RWPE2 (cell line): ENCODE measurements at regions not wholly inside any gene's neighbourhood (a gene's known extent, or its start where the extent isn't known, plus 50 kb on each side); places are given as distances from the start of the nearest gene placed in this dataset.

Experiments used
- ATAC-seq: fragments of 200-7000 bp; cut with Tn5 transposase; 3 replicates; pipeline ENCODE4 v1.9.1; 2021; ENCODE audit warnings: low read depth
- DNase-seq: peaks from one replicate; pipeline ENCODE4 v3.0.0-alpha.2; 2020; ENCODE audit warnings: low spot score
- H3K27ac ChIP-seq: fragments of 450-650 bp; 2 replicates; pipeline ENCODE4 v1.5.1; 2017; ENCODE audit warnings: mild to moderate bottlenecking; ENCODE audit not compliant: poor library complexity, severe bottlenecking
- H3K27me3 ChIP-seq: fragments of 250-450 bp; sonication (Bioruptor Pico); 2 replicates; pipeline ENCODE4 v1.5.1; 2021; ENCODE audit warnings: mild to moderate bottlenecking, moderate library complexity; ENCODE audit not compliant: insufficient read depth, poor library complexity, severe bottlenecking
- H3K36me3 ChIP-seq: fragments of 250-450 bp; sonication (Bioruptor Pico); 2 replicates; pipeline ENCODE4 v1.5.1; 2020; ENCODE audit warnings: low read depth, mild to moderate bottlenecking, moderate library complexity
- H3K4me1 ChIP-seq: fragments of 250-450 bp; sonication (Bioruptor Pico); 2 replicates; pipeline ENCODE4 v1.5.1; 2021; ENCODE audit warnings: mild to moderate bottlenecking, moderate library complexity; ENCODE audit not compliant: insufficient read depth, poor library complexity, severe bottlenecking
- H3K4me3 ChIP-seq: fragments of 250-450 bp; sonication (Bioruptor Pico); 2 replicates; pipeline ENCODE4 v1.5.1; 2021; ENCODE audit warnings: mild to moderate bottlenecking, moderate library complexity; ENCODE audit not compliant: severe bottlenecking
- H3K9me3 ChIP-seq: fragments of 250-450 bp; sonication (Bioruptor Pico); 2 replicates; pipeline ENCODE4 v1.5.1; 2021; ENCODE audit warnings: mild to moderate bottlenecking, moderate library complexity; ENCODE audit not compliant: severe bottlenecking
- TF ChIP-seq, protein P1 (sequence below): fragments of 450-650 bp; IDR thresholded peaks from one replicate; pipeline ENCODE4 v1.5.1; 2017; ENCODE audit warnings: mild to moderate bottlenecking, moderate library complexity; ENCODE audit not compliant: poor library complexity, severe bottlenecking

DNA sequence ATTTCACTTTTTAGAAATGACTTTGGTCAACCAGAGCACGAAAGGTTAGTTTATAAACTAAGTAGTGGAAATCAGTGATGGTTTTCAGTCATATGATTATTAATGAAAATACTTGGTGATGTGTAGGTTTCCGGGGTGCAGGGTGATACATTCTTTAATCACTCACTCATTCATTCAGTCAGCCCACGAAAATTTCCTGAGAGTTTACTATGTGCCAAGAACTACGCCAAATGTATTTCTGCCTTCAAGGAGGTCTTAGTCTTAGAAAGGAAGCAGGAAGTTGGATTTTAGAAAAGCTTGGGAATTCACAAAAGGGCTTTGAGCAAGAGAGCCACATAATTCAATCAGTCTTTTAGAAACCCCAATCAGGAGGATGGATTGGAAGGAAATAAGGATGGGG is 543.6 kb downstream of the PLCL1 start:
- Histone ChIP-seq H3K4me1 (no peaks in the 10 kb centered on the region), H3K9me3 (no peaks in the 10 kb centered on the region), H3K27me3 (no peaks in the 10 kb centered on the region), H3K27ac (no peak overlapping the region), H3K36me3 (no peaks in the 10 kb centered on the region), H3K4me3 (no peak overlapping the region)
- DNase-seq (no peak), ATAC-seq (no peak)
- TF ChIP-seq, protein P1, sequence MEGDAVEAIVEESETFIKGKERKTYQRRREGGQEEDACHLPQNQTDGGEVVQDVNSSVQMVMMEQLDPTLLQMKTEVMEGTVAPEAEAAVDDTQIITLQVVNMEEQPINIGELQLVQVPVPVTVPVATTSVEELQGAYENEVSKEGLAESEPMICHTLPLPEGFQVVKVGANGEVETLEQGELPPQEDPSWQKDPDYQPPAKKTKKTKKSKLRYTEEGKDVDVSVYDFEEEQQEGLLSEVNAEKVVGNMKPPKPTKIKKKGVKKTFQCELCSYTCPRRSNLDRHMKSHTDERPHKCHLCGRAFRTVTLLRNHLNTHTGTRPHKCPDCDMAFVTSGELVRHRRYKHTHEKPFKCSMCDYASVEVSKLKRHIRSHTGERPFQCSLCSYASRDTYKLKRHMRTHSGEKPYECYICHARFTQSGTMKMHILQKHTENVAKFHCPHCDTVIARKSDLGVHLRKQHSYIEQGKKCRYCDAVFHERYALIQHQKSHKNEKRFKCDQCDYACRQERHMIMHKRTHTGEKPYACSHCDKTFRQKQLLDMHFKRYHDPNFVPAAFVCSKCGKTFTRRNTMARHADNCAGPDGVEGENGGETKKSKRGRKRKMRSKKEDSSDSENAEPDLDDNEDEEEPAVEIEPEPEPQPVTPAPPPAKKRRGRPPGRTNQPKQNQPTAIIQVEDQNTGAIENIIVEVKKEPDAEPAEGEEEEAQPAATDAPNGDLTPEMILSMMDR = no peak

DNA sequence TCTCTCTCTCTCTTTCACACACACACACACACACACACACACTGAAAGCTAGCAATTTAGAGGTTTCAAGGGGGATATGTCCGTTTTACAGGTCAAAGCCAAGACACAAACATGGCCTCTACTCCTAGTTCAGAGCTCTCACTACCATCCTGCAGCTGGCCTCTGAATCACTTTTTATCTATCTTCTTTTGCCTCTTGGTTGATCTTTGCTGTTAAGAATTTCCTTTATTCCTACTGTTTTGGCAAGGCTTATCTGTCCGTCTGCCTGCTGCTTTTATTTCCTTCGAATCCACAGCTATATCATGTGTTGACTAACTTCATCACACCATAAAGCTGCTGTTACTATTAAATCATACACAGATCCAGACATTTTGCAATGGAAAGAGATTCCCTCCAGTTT is 543.0 kb downstream of the PLCL1 start:
- Histone ChIP-seq H3K27me3 (no peaks in the 10 kb centered on the region), H3K27ac (no peak overlapping the region), H3K4me3 (no peak overlapping the region), H3K9me3 (no peaks in the 10 kb centered on the region), H3K4me1 (no peaks in the 10 kb centered on the region), H3K36me3 (no peaks in the 10 kb centered on the region)
- DNase-seq = no peak
- TF ChIP-seq, protein P1 = no peak
- ATAC-seq = no peak

DNA sequence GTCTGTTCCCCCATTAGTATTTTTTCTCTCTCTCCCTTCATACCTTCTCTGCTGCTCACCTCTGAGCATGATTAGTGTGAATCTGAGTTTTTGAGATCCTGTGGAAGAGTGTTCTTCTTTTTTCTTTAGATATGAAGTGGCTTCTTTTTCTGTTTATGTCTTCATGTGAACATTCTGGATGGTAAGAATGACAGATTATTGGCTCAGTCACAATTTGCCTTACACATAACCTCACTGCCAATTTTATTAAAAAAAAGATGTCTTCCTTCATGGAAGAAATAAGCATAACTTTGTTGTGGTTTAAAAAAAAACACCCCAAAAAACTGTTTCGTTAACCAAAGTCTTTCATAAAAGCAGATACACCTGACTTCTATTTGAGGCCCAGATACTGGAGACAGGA is 539.1 kb downstream of the PLCL1 start:
- Histone ChIP-seq H3K27ac (no peak overlapping the region), H3K4me1 (no peaks in the 10 kb centered on the region), H3K9me3 (no peaks in the 10 kb centered on the region), H3K4me3 (no peak overlapping the region), H3K27me3 (no peaks in the 10 kb centered on the region), H3K36me3 (no peaks in the 10 kb centered on the region)
- TF ChIP-seq, protein P1 = no peak
- no peak for ATAC-seq
- DNase-seq = no peak

DNA sequence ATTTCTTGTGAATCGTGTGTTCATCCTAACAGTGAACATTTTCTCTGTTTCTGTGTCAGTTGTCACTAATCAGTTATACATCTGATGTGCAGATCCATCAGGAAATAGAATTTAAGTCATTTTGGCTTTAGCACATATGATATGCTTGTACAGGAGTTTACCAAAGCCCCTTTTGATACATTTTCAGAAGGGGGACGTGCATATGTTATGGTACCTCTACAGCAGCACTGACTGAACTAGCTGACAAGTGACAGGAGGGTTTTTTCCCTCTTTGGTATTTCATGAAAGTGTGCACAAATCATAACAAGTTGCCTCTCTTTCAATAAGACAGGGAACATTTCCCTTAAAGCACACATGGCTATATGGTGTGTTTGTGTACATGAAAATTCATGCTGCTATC is 536.5 kb downstream of the PLCL1 start:
- Histone ChIP-seq H3K27me3 (no peaks in the 10 kb centered on the region), H3K9me3 (no peaks in the 10 kb centered on the region), H3K4me1 (no peaks in the 10 kb centered on the region), H3K4me3 (no peak overlapping the region), H3K36me3 (no peaks in the 10 kb centered on the region), H3K27ac (no peak overlapping the region)
- TF ChIP-seq, protein P1 = no peak
- DNase-seq = no peak
- no peak for ATAC-seq

DNA sequence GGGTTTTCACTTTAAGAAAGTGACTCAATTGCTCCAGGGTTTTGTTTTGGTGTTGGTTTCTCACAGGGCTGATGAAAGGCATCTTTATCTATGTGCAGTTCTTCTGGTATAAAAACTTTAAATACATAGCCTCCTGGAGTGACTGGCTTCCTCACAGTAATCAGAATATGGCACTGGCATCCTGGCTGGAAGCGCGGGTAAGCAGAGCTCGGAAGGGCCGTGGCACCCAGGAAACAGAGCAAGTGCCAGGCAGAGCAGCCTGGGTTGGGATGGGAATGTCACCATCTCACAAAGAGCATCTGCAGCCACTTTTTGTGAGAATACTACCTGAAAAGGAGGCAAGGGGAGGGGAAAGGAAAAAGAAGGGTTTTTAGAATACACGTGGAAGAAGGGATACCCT is 534.7 kb downstream of the PLCL1 start:
- Histone ChIP-seq H3K9me3 (no peaks in the 10 kb centered on the region), H3K27ac (no peak overlapping the region), H3K4me1 (no peaks in the 10 kb centered on the region), H3K27me3 (no peaks in the 10 kb centered on the region), H3K36me3 (no peaks in the 10 kb centered on the region), H3K4me3 (no peak overlapping the region)
- ATAC-seq (no peak), DNase-seq (no peak)
- TF ChIP-seq, protein P1 = no peak
